Gastroesophageal sphincter (tissue), 3 donors: ENCODE measurements at regions not wholly inside any gene's neighbourhood (a gene's known extent, or its start where the extent isn't known, plus 50 kb on each side); places are given as distances from the start of the nearest gene placed in this dataset.

Experiments
- EP300 ChIP-seq: sonication (generic); formaldehyde crosslinking; IDR thresholded peaks from one replicate; pipeline ENCODE4 v1.6.1; 2017; ENCODE audit warnings: antibody characterized with exemption, mild to moderate bottlenecking
- POLR2A ChIP-seq, 2 donors: fragments of 450-650 bp; IDR thresholded peaks; one replicate each; pipeline ENCODE4 v1.6.1; 2017; ENCODE audit warnings: antibody characterized with exemption in 2 of 2, mild to moderate bottlenecking in 2 of 2, moderate library complexity in 1 of 2
- POLR2AphosphoS5 ChIP-seq: sonication (generic); formaldehyde crosslinking; IDR thresholded peaks from one replicate; pipeline ENCODE4 v1.6.1; 2017; ENCODE audit warnings: antibody characterized with exemption
- TF ChIP-seq, protein P1 (sequence below), 4 experiments: fragments of 200-600 bp in 2 of 4; fragments of 450-650 bp in 2 of 4; sonication (generic) in 1 of 4; IDR thresholded peaks; one replicate each; pipeline ENCODE4 v1.5.1; 2017 to 2019; ENCODE audit warnings: antibody characterized with exemption in 4 of 4, mild to moderate bottlenecking in 2 of 4, moderate library complexity in 2 of 4

- TF ChIP-seq POLR2AphosphoS5 (no peak), POLR2A (IDR thresholded peaks at IDR 0.05) (no peak), EP300 (no peak)
- TF ChIP-seq, protein P1, sequence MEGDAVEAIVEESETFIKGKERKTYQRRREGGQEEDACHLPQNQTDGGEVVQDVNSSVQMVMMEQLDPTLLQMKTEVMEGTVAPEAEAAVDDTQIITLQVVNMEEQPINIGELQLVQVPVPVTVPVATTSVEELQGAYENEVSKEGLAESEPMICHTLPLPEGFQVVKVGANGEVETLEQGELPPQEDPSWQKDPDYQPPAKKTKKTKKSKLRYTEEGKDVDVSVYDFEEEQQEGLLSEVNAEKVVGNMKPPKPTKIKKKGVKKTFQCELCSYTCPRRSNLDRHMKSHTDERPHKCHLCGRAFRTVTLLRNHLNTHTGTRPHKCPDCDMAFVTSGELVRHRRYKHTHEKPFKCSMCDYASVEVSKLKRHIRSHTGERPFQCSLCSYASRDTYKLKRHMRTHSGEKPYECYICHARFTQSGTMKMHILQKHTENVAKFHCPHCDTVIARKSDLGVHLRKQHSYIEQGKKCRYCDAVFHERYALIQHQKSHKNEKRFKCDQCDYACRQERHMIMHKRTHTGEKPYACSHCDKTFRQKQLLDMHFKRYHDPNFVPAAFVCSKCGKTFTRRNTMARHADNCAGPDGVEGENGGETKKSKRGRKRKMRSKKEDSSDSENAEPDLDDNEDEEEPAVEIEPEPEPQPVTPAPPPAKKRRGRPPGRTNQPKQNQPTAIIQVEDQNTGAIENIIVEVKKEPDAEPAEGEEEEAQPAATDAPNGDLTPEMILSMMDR (IDR thresholded peaks at IDR 0.05) = no peak
Measured at GRCh38 chr4:100694467-100694866, 176.6 kb upstream of the EMCN start.
